Neuronal stem cell (in vitro differentiated cells): ENCODE measurements at regions not wholly inside any gene's neighbourhood (a gene's known extent, or its start where the extent isn't known, plus 50 kb on each side); places are given as distances from the start of the nearest gene placed in this dataset.

Experiments
- DNase-seq: peaks from one replicate; pipeline ENCODE4 v3.0.0-alpha.2; 2013; ENCODE audit warnings: low spot score
- H2AFZ ChIP-seq: one replicate; pipeline ENCODE4 v1.6.1; 2013; ENCODE audit warnings: mild to moderate bottlenecking, low read length, inconsistent platforms
- H2AK5ac ChIP-seq: 2 replicates; pipeline ENCODE4 v1.6.1; 2013; ENCODE audit warnings: low read depth, mild to moderate bottlenecking, inconsistent platforms, low read length, moderate library complexity, mixed read lengths
- H2BK120ac ChIP-seq: 2 replicates; pipeline ENCODE4 v1.6.1; 2013; ENCODE audit warnings: low read depth, mild to moderate bottlenecking, inconsistent platforms, low read length, moderate library complexity, mixed read lengths
- H2BK12ac ChIP-seq: one replicate; pipeline ENCODE4 v1.6.1; 2013; ENCODE audit warnings: low read length, inconsistent platforms
- H2BK15ac ChIP-seq: 2 replicates; pipeline ENCODE4 v1.6.1; 2013; ENCODE audit warnings: mild to moderate bottlenecking, low read length, inconsistent platforms, mixed read lengths
- H2BK5ac ChIP-seq: one replicate; pipeline ENCODE4 v1.6.1; 2013; ENCODE audit warnings: inconsistent platforms, mild to moderate bottlenecking, low read length, moderate library complexity
- H3K14ac ChIP-seq: one replicate; pipeline ENCODE4 v1.6.1; 2013; ENCODE audit warnings: low read length, inconsistent platforms
- H3K18ac ChIP-seq: 2 replicates; pipeline ENCODE4 v1.6.1; 2013; ENCODE audit warnings: low read length, inconsistent platforms
- H3K23ac ChIP-seq: 2 replicates; pipeline ENCODE4 v1.6.1; 2013; ENCODE audit warnings: low read depth, mild to moderate bottlenecking, mixed read lengths, low read length, inconsistent platforms; ENCODE audit not compliant: poor library complexity
- H3K27ac ChIP-seq: replicated peaks from 3 replicates; pipeline ENCODE4 v1.5.1; 2013; ENCODE audit warnings: low read length, inconsistent platforms
- H3K27me3 ChIP-seq, 3 experiments: 2 replicates each; pipeline ENCODE4 v1.6.1; 2013; ENCODE audit warnings: low read length in 3 of 3, mild to moderate bottlenecking in 2 of 3, inconsistent platforms in 1 of 3, low read depth in 1 of 3, mixed read lengths in 1 of 3, moderate library complexity in 1 of 3; ENCODE audit not compliant: control insufficient read depth in 3 of 3, insufficient read depth in 3 of 3
- H3K36me3 ChIP-seq, 2 donors: replicated peaks in 1 of 2; 2 replicates each; pipeline ENCODE4 v1.6.1; 2013; ENCODE audit warnings: low read length in 2 of 2; ENCODE audit not compliant: control insufficient read depth in 2 of 2, insufficient read depth in 2 of 2
- H3K4ac ChIP-seq: 2 replicates; pipeline ENCODE4 v1.6.1; 2013; ENCODE audit warnings: inconsistent platforms, mild to moderate bottlenecking, low read length, moderate library complexity
- H3K4me1 ChIP-seq, 2 donors: 1 replicate in 1 of 2; 2 replicates in 1 of 2; pipeline ENCODE4 v1.6.1; 2013; ENCODE audit warnings: low read length in 2 of 2, low read depth in 1 of 2; ENCODE audit not compliant: control insufficient read depth in 2 of 2, insufficient read depth in 1 of 2
- H3K4me2 ChIP-seq: one replicate; pipeline ENCODE4 v1.6.1; 2013; ENCODE audit warnings: mild to moderate bottlenecking, low read length, inconsistent platforms; ENCODE audit not compliant: insufficient read depth, poor library complexity, severe bottlenecking
- H3K4me3 ChIP-seq, 2 donors: 2 replicates each; pipeline ENCODE4 v1.5.1; 2013; ENCODE audit warnings: low read length in 2 of 2, mild to moderate bottlenecking in 2 of 2, inconsistent platforms in 1 of 2, moderate library complexity in 1 of 2
- H3K79me1 ChIP-seq: one replicate; pipeline ENCODE4 v1.6.1; 2013; ENCODE audit warnings: low read depth, mild to moderate bottlenecking, inconsistent platforms, low read length, moderate library complexity
- H3K9ac ChIP-seq: one replicate; pipeline ENCODE4 v1.6.1; 2013; ENCODE audit warnings: mild to moderate bottlenecking, low read depth, low read length, inconsistent platforms; ENCODE audit not compliant: poor library complexity
- H3K9me3 ChIP-seq, 2 donors: replicated peaks in 1 of 2; 2 replicates each; pipeline versions ENCODE3 to v1.6.1; 2013; ENCODE audit warnings: low read length in 2 of 2, mild to moderate bottlenecking in 2 of 2, inconsistent platforms in 1 of 2, low read depth in 1 of 2, mixed read lengths in 1 of 2, moderate library complexity in 1 of 2; ENCODE audit not compliant: control insufficient read depth in 2 of 2, insufficient read depth in 1 of 2
- H4K8ac ChIP-seq: one replicate; pipeline ENCODE4 v1.6.1; 2013; ENCODE audit warnings: low read depth, mild to moderate bottlenecking, inconsistent platforms, low read length, moderate library complexity
- H4K91ac ChIP-seq: one replicate; pipeline ENCODE4 v1.6.1; 2013; ENCODE audit warnings: low read length, low read depth, mild to moderate bottlenecking, inconsistent platforms; ENCODE audit not compliant: poor library complexity
- WGBS, 2 donors: extraction: QIAGEN DNeasy Blood & Tissue Kit; methylation state at CpG; one replicate each; pipeline ENCODE4 v1.1.7; 2013; ENCODE audit warnings: missing lambda C conversion rate in 2 of 2, mixed read lengths in 1 of 2; ENCODE audit not compliant: insufficient read length in 2 of 2, insufficient replicate concordance in 1 of 2; ENCODE audit errors: extremely low coverage in 2 of 2; 5-methylcytosine and 5-hydroxymethylcytosine counted together

DNA sequence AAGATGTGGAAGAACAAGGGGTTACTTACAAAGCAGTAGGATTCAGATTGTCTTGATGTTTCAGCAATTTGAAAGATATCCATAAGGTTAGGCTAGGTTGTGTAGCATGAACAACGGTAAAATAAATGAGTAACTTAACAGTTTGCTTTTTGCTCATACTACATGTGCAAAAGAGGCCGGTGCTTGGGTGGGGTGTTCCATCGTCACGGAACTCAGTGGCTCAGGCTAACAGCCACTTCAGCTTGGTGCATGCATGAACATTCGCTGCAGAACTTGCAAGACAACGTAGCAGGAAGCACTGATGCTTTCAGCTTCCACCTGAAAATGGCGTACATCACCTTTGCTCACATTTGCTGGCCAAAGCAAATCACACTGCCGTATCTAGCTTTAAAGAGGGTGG is 407.3 kb upstream of the CDH20 start:
- no CpG with 5 or more reads among the region's 8 CpGs for WGBS, 2 donors
- H3K79me1 ChIP-seq: no peaks in the 10 kb centered on the region
- no peaks in the 10 kb centered on the region for H3K27me3 ChIP-seq
- no peaks in the 10 kb centered on the region for H3K36me3 ChIP-seq
- no peak overlapping the region for H3K4me3 ChIP-seq
- H3K4ac ChIP-seq: no peak overlapping the region
- no peak overlapping the region for H3K23ac ChIP-seq
- no peak overlapping the region for H2BK15ac ChIP-seq
- no peak overlapping the region for H3K14ac ChIP-seq
- H3K4me2 ChIP-seq: no peak overlapping the region
- no peak overlapping the region for H2AFZ ChIP-seq
- no peak overlapping the region for H3K9ac ChIP-seq
- H3K4me1 ChIP-seq: no peaks in the 10 kb centered on the region
- H2BK120ac ChIP-seq: no peak overlapping the region
- H3K9me3 ChIP-seq: peaks cover 0 to 1% of the 10 kb centered on the region in 2 donors
- H4K8ac ChIP-seq: no peak overlapping the region
- H4K91ac ChIP-seq: no peak overlapping the region
- DNase-seq: no peak
- no peak overlapping the region for H2BK12ac ChIP-seq
- no peak overlapping the region for H2BK5ac ChIP-seq
- no peak overlapping the region for H3K18ac ChIP-seq
- no peak overlapping the region for H2AK5ac ChIP-seq
- H3K27ac ChIP-seq: no peak overlapping the region

- Histone ChIP-seq H2BK120ac (no peak overlapping the region), H2AK5ac (no peak overlapping the region), H3K9me3 (peaks cover 0 to 1% of the 10 kb centered on the region in 2 donors), H4K91ac (no peak overlapping the region), H3K27ac (no peak overlapping the region), H2BK15ac (no peak overlapping the region), H2BK5ac (no peak overlapping the region), H3K14ac (no peak overlapping the region), H3K18ac (no peak overlapping the region), H3K4me2 (no peak overlapping the region), H3K4me1 (no peaks in the 10 kb centered on the region), H3K4ac (no peak overlapping the region), H3K79me1 (no peaks in the 10 kb centered on the region), H3K36me3 (no peaks in the 10 kb centered on the region), H3K4me3 (no peak overlapping the region), H2BK12ac (no peak overlapping the region), H3K23ac (no peak overlapping the region), H4K8ac (no peak overlapping the region), H3K9ac (no peak overlapping the region), H3K27me3 (no peaks in the 10 kb centered on the region), H2AFZ (no peak overlapping the region)
- no peak for DNase-seq
- WGBS, 2 donors: no CpG with 5 or more reads among the region's 3 CpGs
These were observed 403.3 kb upstream of the CDH20 start for GRCh38 chr18:60929966-60930365.

DNA sequence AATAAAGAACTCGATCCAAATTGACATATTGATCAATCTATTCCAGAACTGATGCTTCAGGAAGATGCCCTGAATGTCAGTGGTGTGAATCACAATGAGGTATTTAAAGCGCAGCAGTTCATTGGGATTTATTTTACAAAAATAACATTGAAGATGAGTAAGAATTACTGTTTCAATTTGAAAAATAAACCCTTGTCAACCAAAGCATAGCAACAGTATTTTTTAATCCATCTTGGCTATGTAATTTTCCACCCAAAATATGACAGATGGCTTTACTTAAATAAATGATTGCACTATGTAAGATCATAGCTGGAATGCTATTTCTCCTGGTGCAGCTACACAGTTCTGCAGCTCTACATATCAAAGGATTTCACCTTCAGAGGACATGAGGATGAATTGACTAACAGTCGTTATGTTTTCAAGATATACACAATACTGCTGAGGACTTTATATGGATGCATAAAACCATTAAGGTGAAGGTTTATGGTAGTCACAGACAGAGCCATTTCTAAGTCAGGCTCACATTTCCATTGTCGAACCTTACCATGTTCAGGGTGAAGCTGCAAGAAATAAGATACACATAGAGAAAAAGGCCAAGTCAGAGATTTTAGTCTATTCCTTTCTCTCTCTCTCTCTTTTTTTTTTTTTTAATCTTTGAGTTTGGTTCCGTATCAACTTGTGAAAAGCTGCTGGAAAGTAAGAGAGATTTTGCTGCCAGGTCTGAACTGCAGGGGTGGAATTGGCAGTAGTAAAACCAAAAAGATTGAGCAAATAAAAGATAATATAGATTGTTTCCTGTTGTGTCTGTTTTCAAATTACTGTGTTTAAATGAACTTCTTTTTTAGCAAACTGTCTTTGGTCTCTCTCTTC is 398.0 kb upstream of the CDH20 start:
- Histone ChIP-seq H2BK12ac (no peak overlapping the region), H3K27ac (no peak overlapping the region), H3K4ac (no peak overlapping the region), H3K18ac (no peak overlapping the region), H2AK5ac (no peak overlapping the region), H3K4me2 (no peak overlapping the region), H3K9ac (no peak overlapping the region), H4K8ac (no peak overlapping the region), H3K14ac (no peak overlapping the region), H2BK120ac (no peak overlapping the region), H3K36me3 (no peaks in the 10 kb centered on the region), H2BK5ac (no peak overlapping the region), H3K4me3 (no peak overlapping the region), H3K9me3 (no peaks in the 10 kb centered on the region), H3K23ac (no peak overlapping the region), H3K79me1 (no peaks in the 10 kb centered on the region), H4K91ac (no peak overlapping the region), H3K4me1 (no peaks in the 10 kb centered on the region), H2AFZ (no peak overlapping the region), H2BK15ac (no peak overlapping the region), H3K27me3 (no peaks in the 10 kb centered on the region)
- WGBS, 2 donors: no CpG with 5 or more reads among the region's 5 CpGs
- no peak for DNase-seq

DNA sequence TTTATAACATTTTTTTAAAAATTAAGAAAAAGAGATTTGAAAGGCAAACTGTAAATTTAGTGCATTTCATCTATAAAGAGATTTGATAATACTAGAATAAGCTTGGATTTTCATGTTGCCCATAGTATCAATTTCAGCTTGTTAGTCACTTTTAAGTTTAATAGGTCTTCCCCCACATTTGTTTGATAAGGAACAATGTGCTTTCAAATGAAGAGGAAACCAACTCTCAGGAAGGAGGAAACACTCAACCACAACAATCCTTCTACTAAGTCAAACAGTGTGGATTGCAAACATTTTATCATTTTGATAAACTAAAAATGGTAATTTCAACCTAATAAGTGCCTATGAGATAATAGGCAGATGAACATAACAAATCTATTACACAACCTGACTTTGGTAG is 397.1 kb upstream of the CDH20 start:
- Histone ChIP-seq H3K23ac (no peak overlapping the region), H3K9ac (no peak overlapping the region), H3K18ac (no peak overlapping the region), H3K4ac (no peak overlapping the region), H4K91ac (no peak overlapping the region), H2BK12ac (no peak overlapping the region), H3K4me1 (no peaks in the 10 kb centered on the region), H3K36me3 (no peaks in the 10 kb centered on the region), H3K4me3 (no peak overlapping the region), H3K9me3 (no peaks in the 10 kb centered on the region), H2AFZ (no peak overlapping the region), H3K27ac (no peak overlapping the region), H3K4me2 (no peak overlapping the region), H2AK5ac (no peak overlapping the region), H2BK120ac (no peak overlapping the region), H3K27me3 (no peaks in the 10 kb centered on the region), H3K14ac (no peak overlapping the region), H3K79me1 (no peaks in the 10 kb centered on the region), H4K8ac (no peak overlapping the region), H2BK15ac (no peak overlapping the region), H2BK5ac (no peak overlapping the region)
- no peak for DNase-seq
